Natural killer cell (primary cell): ENCODE measurements at regions not wholly inside any gene's neighbourhood (a gene's known extent, or its start where the extent isn't known, plus 50 kb on each side); places are given as distances from the start of the nearest gene placed in this dataset.
A peak's percentile ranks its signal among the peaks of the same experiment; 100 is the strongest.

Experiments used
- ATAC-seq, 3 donors: fragments of 150-1000 bp in 2 of 3; fragments of 200-7000 bp in 1 of 3; cut with Tn5 transposase; 1 replicate in 1 of 3; 2 replicates in 2 of 3; pipeline ENCODE4 v1.10.0; 2021; ENCODE audit warnings: mild to moderate bottlenecking in 2 of 3, moderate library complexity in 2 of 3
- DNase-seq, 2 donors: peaks; one replicate each; pipeline versions ENCODE4 v3.0.0 to v3.0.0-alpha.2; 2013 to 2021; ENCODE audit warnings: mixed read lengths in 1 of 2
- H3K27ac ChIP-seq: one replicate; pipeline ENCODE4 v1.5.1; 2013; ENCODE audit warnings: mild to moderate bottlenecking, low read length
- H3K27me3 ChIP-seq: one replicate; pipeline ENCODE4 v1.6.1; 2013; ENCODE audit warnings: low read length; ENCODE audit not compliant: control insufficient read depth, insufficient read depth
- H3K36me3 ChIP-seq: one replicate; pipeline ENCODE4 v1.6.1; 2013; ENCODE audit warnings: low read length; ENCODE audit not compliant: control insufficient read depth, insufficient read depth
- H3K4me1 ChIP-seq: one replicate; pipeline ENCODE4 v1.6.1; 2013; ENCODE audit warnings: low read length; ENCODE audit not compliant: control insufficient read depth, insufficient read depth
- H3K4me3 ChIP-seq: one replicate; pipeline ENCODE4 v1.5.1; 2013; ENCODE audit warnings: low read length
- H3K9me3 ChIP-seq: one replicate; pipeline ENCODE4 v1.6.1; 2013; ENCODE audit warnings: low read length; ENCODE audit not compliant: control insufficient read depth, insufficient read depth
- H3K27ac Mint-ChIP-seq, 2 donors: one replicate each; pipeline ENCODE4 v1.8.0; 2022; ENCODE audit warnings: mild to moderate bottlenecking in 2 of 2, mixed read lengths in 2 of 2, moderate library complexity in 1 of 2
- H3K27me3 Mint-ChIP-seq, 2 donors: one replicate each; pipeline ENCODE4 v1.8.0; 2022; ENCODE audit warnings: low read depth in 2 of 2, mixed read lengths in 2 of 2
- H3K36me3 Mint-ChIP-seq: one replicate; pipeline ENCODE4 v1.8.0; 2022; ENCODE audit warnings: mixed read lengths
- H3K4me1 Mint-ChIP-seq, 2 donors: one replicate each; pipeline ENCODE4 v1.8.0; 2022; ENCODE audit warnings: mixed read lengths in 2 of 2
- H3K4me3 Mint-ChIP-seq: one replicate; pipeline ENCODE4 v1.8.0; 2022; ENCODE audit warnings: mild to moderate bottlenecking, moderate library complexity, mixed read lengths
- H3K9me3 Mint-ChIP-seq, 2 donors: one replicate each; pipeline ENCODE4 v1.8.0; 2022; ENCODE audit warnings: mixed read lengths in 2 of 2
- WGBS: methylation state at CpG from one replicate; pipeline ENCODE4 v1.1.7; 2013; ENCODE audit warnings: missing lambda C conversion rate; ENCODE audit not compliant: insufficient coverage; 5-methylcytosine and 5-hydroxymethylcytosine counted together
- intact Hi-C: fragments of 100-400 bp; cut with micrococcal nuclease; formaldehyde crosslinking; loops from one replicate; pipeline ENCODE4 v1.14.2; 2022
- TF ChIP-seq, protein P1 (sequence below): fragments of 200-600 bp; IDR thresholded peaks from one replicate; pipeline ENCODE4 v1.8.0; 2022; ENCODE audit warnings: antibody characterized with exemption

DNA sequence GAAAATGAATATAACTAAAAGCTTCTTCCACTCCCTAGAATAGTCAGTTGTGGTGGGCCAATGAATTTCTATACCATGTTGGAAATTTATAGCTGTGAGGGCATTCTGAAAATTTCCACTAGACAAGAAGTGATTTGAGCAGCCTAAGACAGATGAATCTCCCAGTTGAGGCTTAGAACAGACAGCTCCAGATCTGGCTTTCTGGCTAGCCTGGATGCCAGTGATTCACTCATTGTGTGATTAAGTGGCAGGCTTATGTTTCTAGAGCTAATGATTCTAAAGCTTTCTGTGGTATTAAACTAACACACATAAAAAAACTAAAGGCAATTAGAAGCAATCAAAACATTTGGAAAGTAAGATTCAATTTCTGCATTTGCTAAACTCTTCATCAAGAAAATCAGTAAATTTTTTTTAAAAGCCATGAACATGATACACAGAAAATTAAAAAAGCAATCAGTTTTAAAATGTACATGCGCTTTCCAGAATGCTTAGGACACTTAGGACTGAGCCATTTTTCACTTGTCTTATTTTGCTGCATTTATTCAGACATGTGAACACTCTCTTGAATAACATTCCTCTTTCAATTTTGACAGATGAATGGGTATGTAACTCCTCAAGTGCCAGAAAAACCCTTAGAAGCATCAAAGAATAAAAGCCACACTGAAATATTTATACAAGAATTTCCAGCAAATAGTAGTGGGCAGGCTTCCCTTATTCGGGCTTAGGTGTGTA, 100.5 kb upstream of the GNAQ start:
- peak overlapping the region; percentile 25 for H3K27ac ChIP-seq
- H3K4me3 ChIP-seq: peak overlapping the region; percentile 1
- Mint-ChIP-seq H3K9me3 (no peaks in the 10 kb centered on the region), H3K36me3 (no peaks in the 10 kb centered on the region), H3K27ac (peak overlapping the region; percentile 81 to 84), H3K4me3 (peak overlapping the region; percentile 69), H3K27me3 (peaks cover 2 to 14% of the 10 kb centered on the region in 2 donors), H3K4me1 (peaks cover 14 to 27% of the 10 kb centered on the region in 2 donors)
- H3K9me3 ChIP-seq: no peaks in the 10 kb centered on the region
- 100% methylated on average over 1 of the region's 2 CpGs for WGBS
- H3K36me3 ChIP-seq: no peaks in the 10 kb centered on the region
- peaks cover 9% of the 10 kb centered on the region for H3K4me1 ChIP-seq
- TF ChIP-seq, protein P1, sequence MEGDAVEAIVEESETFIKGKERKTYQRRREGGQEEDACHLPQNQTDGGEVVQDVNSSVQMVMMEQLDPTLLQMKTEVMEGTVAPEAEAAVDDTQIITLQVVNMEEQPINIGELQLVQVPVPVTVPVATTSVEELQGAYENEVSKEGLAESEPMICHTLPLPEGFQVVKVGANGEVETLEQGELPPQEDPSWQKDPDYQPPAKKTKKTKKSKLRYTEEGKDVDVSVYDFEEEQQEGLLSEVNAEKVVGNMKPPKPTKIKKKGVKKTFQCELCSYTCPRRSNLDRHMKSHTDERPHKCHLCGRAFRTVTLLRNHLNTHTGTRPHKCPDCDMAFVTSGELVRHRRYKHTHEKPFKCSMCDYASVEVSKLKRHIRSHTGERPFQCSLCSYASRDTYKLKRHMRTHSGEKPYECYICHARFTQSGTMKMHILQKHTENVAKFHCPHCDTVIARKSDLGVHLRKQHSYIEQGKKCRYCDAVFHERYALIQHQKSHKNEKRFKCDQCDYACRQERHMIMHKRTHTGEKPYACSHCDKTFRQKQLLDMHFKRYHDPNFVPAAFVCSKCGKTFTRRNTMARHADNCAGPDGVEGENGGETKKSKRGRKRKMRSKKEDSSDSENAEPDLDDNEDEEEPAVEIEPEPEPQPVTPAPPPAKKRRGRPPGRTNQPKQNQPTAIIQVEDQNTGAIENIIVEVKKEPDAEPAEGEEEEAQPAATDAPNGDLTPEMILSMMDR: no peak
- DNase-seq (no peak), ATAC-seq (no peak)
- H3K27me3 ChIP-seq: no peaks in the 10 kb centered on the region
- intact Hi-C loops: no loop called here

DNA sequence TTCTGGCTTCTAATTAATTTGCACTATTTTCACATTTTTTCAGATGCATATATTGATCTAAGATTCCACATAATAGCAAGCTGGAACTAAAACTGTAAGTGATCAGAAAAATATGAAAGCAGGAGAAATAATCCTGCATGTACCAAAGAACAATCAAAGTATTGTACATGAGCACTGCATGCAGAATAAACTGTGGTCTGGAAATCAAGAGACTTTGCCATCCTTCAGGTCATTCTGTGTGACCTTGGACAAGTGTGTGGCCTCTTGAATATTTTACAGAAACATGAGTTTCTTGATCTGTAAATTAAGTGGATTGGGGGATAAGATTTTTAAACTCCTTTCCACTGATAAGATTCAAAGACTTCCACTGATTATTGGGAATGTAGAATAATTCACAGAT, 99.2 kb upstream of the GNAQ start:
- Histone ChIP-seq H3K27me3 (no peaks in the 10 kb centered on the region), H3K9me3 (no peaks in the 10 kb centered on the region), H3K27ac (no peak overlapping the region), H3K4me1 (peaks cover 9% of the 10 kb centered on the region), H3K36me3 (no peaks in the 10 kb centered on the region), H3K4me3 (no peak overlapping the region)
- intact Hi-C loops: no loop called here
- no peak for ATAC-seq
- Mint-ChIP-seq H3K9me3 (no peaks in the 10 kb centered on the region), H3K27ac (no peak overlapping the region), H3K4me1 (peaks cover 14 to 27% of the 10 kb centered on the region in 2 donors), H3K36me3 (no peaks in the 10 kb centered on the region), H3K27me3 (peaks cover 8 to 14% of the 10 kb centered on the region in 2 donors), H3K4me3 (no peak overlapping the region)
- DNase-seq: no peak
- TF ChIP-seq, protein P1: no peak

DNA sequence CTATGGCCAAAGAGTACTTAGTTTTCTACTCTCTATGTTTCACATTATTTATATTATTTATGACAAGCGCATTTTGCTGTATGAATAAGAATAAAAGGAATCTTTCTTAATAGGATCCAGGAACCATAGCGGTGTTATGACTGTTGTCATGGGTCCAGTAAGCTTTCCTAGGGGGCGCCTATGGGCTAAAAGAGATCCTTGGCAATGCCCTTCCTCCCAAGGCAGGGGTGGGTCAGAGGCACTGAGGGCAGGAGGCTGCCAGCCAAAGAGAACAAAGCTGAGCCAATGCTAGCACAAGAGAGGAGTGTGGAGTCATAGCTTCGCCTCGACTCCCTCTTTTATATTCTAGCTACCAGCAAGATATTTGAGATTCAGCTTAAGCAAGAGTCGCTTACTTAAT, 98.4 kb upstream of the GNAQ start:
- TF ChIP-seq, protein P1: no peak
- intact Hi-C loops: no loop called here
- H3K27me3 Mint-ChIP-seq: peaks cover 9 to 14% of the 10 kb centered on the region in 2 donors
- DNase-seq (no peak), ATAC-seq (no peak)
- H3K9me3 ChIP-seq: no peaks in the 10 kb centered on the region
- H3K4me3 ChIP-seq: no peak overlapping the region
- H3K36me3 ChIP-seq: no peaks in the 10 kb centered on the region
- no peak overlapping the region for H3K4me3 Mint-ChIP-seq
- H3K27ac Mint-ChIP-seq: no peak overlapping the region
- peaks cover 14 to 27% of the 10 kb centered on the region in 2 donors for H3K4me1 Mint-ChIP-seq
- peaks cover 9% of the 10 kb centered on the region for H3K4me1 ChIP-seq
- H3K36me3 Mint-ChIP-seq: no peaks in the 10 kb centered on the region
- no peaks in the 10 kb centered on the region for H3K9me3 Mint-ChIP-seq
- WGBS: 98% methylated on average over 5 of the region's 6 CpGs
- H3K27me3 ChIP-seq: no peaks in the 10 kb centered on the region
- H3K27ac ChIP-seq: no peak overlapping the region
